ENCODE measurements at regions not wholly inside any gene's neighbourhood (a gene's known extent, or its start where the extent isn't known, plus 50 kb on each side); places are given as distances from the start of the nearest gene placed in this dataset.

DNA sequence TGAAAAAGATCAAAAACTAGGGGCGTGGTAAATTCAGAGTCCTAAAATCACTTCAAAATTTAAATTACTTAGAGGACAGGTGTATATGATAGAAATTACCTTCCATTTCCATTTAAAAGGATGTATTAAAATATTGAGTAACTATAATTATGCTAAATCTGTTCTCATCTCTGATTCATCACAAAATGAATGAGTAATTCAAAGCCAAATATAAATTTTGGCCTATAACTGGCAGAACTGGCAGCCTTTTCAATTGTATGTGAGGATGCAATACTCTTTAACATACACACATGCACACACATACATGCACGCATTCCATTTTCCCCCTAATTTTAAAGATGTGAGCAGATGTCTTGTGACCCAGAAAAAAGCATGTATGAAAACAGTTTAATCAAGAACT, 194.6 kb downstream of the EPM2A start:
- TF ChIP-seq, protein P1, sequence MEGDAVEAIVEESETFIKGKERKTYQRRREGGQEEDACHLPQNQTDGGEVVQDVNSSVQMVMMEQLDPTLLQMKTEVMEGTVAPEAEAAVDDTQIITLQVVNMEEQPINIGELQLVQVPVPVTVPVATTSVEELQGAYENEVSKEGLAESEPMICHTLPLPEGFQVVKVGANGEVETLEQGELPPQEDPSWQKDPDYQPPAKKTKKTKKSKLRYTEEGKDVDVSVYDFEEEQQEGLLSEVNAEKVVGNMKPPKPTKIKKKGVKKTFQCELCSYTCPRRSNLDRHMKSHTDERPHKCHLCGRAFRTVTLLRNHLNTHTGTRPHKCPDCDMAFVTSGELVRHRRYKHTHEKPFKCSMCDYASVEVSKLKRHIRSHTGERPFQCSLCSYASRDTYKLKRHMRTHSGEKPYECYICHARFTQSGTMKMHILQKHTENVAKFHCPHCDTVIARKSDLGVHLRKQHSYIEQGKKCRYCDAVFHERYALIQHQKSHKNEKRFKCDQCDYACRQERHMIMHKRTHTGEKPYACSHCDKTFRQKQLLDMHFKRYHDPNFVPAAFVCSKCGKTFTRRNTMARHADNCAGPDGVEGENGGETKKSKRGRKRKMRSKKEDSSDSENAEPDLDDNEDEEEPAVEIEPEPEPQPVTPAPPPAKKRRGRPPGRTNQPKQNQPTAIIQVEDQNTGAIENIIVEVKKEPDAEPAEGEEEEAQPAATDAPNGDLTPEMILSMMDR (IDR thresholded peaks at IDR 0.05) = no peak
- no peak for TF ChIP-seq ZFX (IDR thresholded peaks at IDR 0.05; ENCODE audit: borderline replicate concordance)

Data from 22Rv1 (cell line).